Transverse colon (tissue), 4 donors: ENCODE measurements at regions not wholly inside any gene's neighbourhood (a gene's known extent, or its start where the extent isn't known, plus 50 kb on each side); places are given as distances from the start of the nearest gene placed in this dataset.

ENCODE experiments used
- DNase-seq: peaks from one replicate; pipeline ENCODE4 v3.0.0-alpha.2; 2019
- H3K27ac ChIP-seq, 4 donors: fragments of 200-600 bp; sonication (generic); 2 replicates each; pipeline ENCODE4 v1.5.1; 2016 to 2018; ENCODE audit warnings: inconsistent platforms in 4 of 4
- H3K27me3 ChIP-seq: fragments of 200-600 bp; sonication (generic); 2 replicates; pipeline ENCODE4 v1.5.1; 2017; ENCODE audit warnings: inconsistent platforms
- H3K36me3 ChIP-seq, 4 donors: fragments of 200-600 bp; sonication (generic); 2 replicates each; pipeline ENCODE4 v1.5.1; 2017 to 2019; ENCODE audit warnings: inconsistent platforms in 4 of 4
- H3K4me1 ChIP-seq, 4 donors: fragments of 200-600 bp; sonication (generic); 2 replicates each; pipeline ENCODE4 v1.5.1; 2017 to 2020; ENCODE audit warnings: inconsistent platforms in 4 of 4
- H3K4me3 ChIP-seq, 4 donors: fragments of 200-600 bp; sonication (generic); 1 replicate in 1 of 4; 2 replicates in 3 of 4; pipeline versions ENCODE4 v1.5.1 to v1.6.1; 2017 to 2019; ENCODE audit warnings: inconsistent platforms in 4 of 4
- H3K9me3 ChIP-seq, 2 donors: fragments of 200-600 bp; sonication (generic); 2 replicates each; pipeline ENCODE4 v1.5.1; 2017 to 2019; ENCODE audit warnings: inconsistent platforms in 2 of 2
- CTCF ChIP-seq, 5 experiments: fragments of 200-600 bp in 3 of 5; fragments of 450-650 bp in 2 of 5; sonication (generic) in 3 of 5; IDR thresholded peaks; 1 replicate in 2 of 5; 2 replicates in 3 of 5; pipeline ENCODE4 v1.5.1; 2016 to 2017; ENCODE audit warnings: antibody characterized with exemption in 5 of 5, inconsistent platforms in 3 of 5, mild to moderate bottlenecking in 2 of 5, moderate library complexity in 1 of 5
- EP300 ChIP-seq: sonication (generic); formaldehyde crosslinking; IDR thresholded peaks from one replicate; pipeline ENCODE4 v1.6.1; 2017; ENCODE audit warnings: antibody characterized with exemption, low read depth
- POLR2A ChIP-seq: fragments of 450-650 bp; IDR thresholded peaks from one replicate; pipeline ENCODE4 v1.6.1; 2016; ENCODE audit warnings: antibody characterized with exemption, mild to moderate bottlenecking, moderate library complexity
- POLR2AphosphoS5 ChIP-seq, 3 donors: sonication (generic); formaldehyde crosslinking; IDR thresholded peaks; one replicate each; pipeline ENCODE4 v1.6.1; 2016; ENCODE audit warnings: antibody characterized with exemption in 3 of 3
- WGBS, 2 donors: methylation state at CpG; one replicate each; pipeline ENCODE4 v1.1.5; 2018; ENCODE audit warnings: low coverage in 1 of 2; 5-methylcytosine and 5-hydroxymethylcytosine counted together
- in situ Hi-C, 4 donors: fragments of 200-750 bp; cut with MboI; loops; one replicate each; pipeline versions ENCODE4 v1.15.0 to v1.15.1; 2017; ENCODE audit warnings: low sequenced_read_pairs in 3 of 4, low pct_ligation_motif_present in 1 of 4, low pct_unique_long_range_greater_than_20kb in 1 of 4
- intact Hi-C: fragments of 100-400 bp; cut with DNase I; formaldehyde crosslinking; loops from one replicate; pipeline ENCODE4 v1.15.1; 2023; ENCODE audit warnings: low total_unique reads

DNA sequence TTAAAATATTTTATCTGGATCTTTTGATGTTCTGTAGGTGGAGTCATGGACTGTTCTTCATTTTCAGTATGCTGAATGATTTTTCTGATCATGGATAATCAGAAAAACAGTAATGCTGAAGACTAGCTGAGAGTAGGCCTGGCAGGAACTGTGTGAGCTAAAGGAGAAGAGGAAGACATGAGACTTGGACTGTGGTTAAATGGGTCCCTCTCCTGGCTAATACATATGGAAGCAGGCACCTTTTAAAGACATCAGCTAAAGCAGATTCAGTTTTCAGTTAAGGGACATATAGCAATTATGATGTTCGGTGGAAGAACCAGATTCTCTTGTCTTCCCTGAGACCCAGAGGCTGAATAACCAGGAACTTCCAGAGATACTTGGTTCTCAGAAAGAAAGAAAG lies 169.4 kb downstream of the OLFM4 start:
- intact Hi-C loops: no loop called here
- Histone ChIP-seq H3K36me3 (no peaks in the 10 kb centered on the region), H3K9me3 (no peaks in the 10 kb centered on the region), H3K27ac (no peak overlapping the region), H3K4me3 (no peak overlapping the region), H3K27me3 (peaks cover 30% of the 10 kb centered on the region), H3K4me1 (no peaks in the 10 kb centered on the region)
- TF ChIP-seq POLR2A (no peak), EP300 (no peak), CTCF (IDR thresholded peaks at IDR 0.05) (no peak), POLR2AphosphoS5 (IDR thresholded peaks at IDR 0.05) (no peak)
- no peak for DNase-seq
- WGBS, 2 donors: 63 to 78% methylated on average over 1 of the region's 1 CpG
- in situ Hi-C loops: no loop called here

- Histone ChIP-seq H3K27me3 (peaks cover 30% of the 10 kb centered on the region), H3K36me3 (no peaks in the 10 kb centered on the region), H3K9me3 (no peaks in the 10 kb centered on the region), H3K4me1 (no peaks in the 10 kb centered on the region), H3K27ac (no peak overlapping the region), H3K4me3 (no peak overlapping the region)
- WGBS, 2 donors: 29 to 41% methylated on average over 4 of the region's 4 CpGs
- no peak for DNase-seq
- TF ChIP-seq CTCF (IDR thresholded peaks at IDR 0.05) (no peak), POLR2A (no peak), POLR2AphosphoS5 (IDR thresholded peaks at IDR 0.05) (no peak), EP300 (no peak)
- in situ Hi-C loops: no loop called here
- intact Hi-C loops: no loop called here
Observed at GRCh38 chr13:53198736-53199135, 170.1 kb downstream of the OLFM4 start.

- Histone ChIP-seq H3K4me1 (no peaks in the 10 kb centered on the region), H3K9me3 (no peaks in the 10 kb centered on the region), H3K4me3 (no peak overlapping the region), H3K27ac (no peak overlapping the region), H3K27me3 (peaks cover 30% of the 10 kb centered on the region), H3K36me3 (no peaks in the 10 kb centered on the region)
- no peak for DNase-seq
- intact Hi-C loops (no loop called here), in situ Hi-C loops (no loop called here)
- TF ChIP-seq POLR2A (no peak), POLR2AphosphoS5 (IDR thresholded peaks at IDR 0.05) (no peak), EP300 (no peak), CTCF (IDR thresholded peaks at IDR 0.05) (no peak)
- WGBS, 2 donors: 91% methylated on average over 34 of the region's 34 CpGs; no CpG with 5 or more reads in 1 of the 2 donors
Observed at GRCh38 chr13:53200075-53200474, 171.5 kb downstream of the OLFM4 start.

- Histone ChIP-seq H3K9me3 (no peaks in the 10 kb centered on the region), H3K27me3 (peaks cover 30% of the 10 kb centered on the region), H3K36me3 (no peaks in the 10 kb centered on the region), H3K4me3 (no peak overlapping the region), H3K4me1 (no peaks in the 10 kb centered on the region), H3K27ac (no peak overlapping the region)
- in situ Hi-C loops (no loop called here), intact Hi-C loops (no loop called here)
- 53% methylated on average over 73 of the region's 121 CpGs; no CpG with 5 or more reads in 1 of the 2 donors for WGBS, 2 donors
- TF ChIP-seq EP300 (no peak), CTCF (IDR thresholded peaks at IDR 0.05) (peak; percentile 25 to 59 (median 38))
- peak; percentile 28 for DNase-seq
Observed at GRCh38 chr13:53200498-53201453, 172.2 kb downstream of the OLFM4 start.
